K562 (cell line): ENCODE measurements at regions not wholly inside any gene's neighbourhood (a gene's known extent, or its start where the extent isn't known, plus 50 kb on each side); places are given as distances from the start of the nearest gene placed in this dataset.

Experiments used
- ARNT ChIP-seq, 2 experiments: fragments of 450-650 bp; IDR thresholded peaks; 2 replicates each; pipeline ENCODE4 v1.6.1; 2016; ENCODE audit warnings: mild to moderate bottlenecking in 1 of 2
- DPF2 ChIP-seq: fragments of 450-650 bp; IDR thresholded peaks from 2 replicates; pipeline ENCODE4 v1.6.1; 2016
- PTBP1 ChIP-seq: fragments of 200-400 bp; formaldehyde crosslinking; IDR thresholded peaks from 2 replicates; pipeline ENCODE4 v1.6.1; 2017; ENCODE audit warnings: low read depth, low read length
- RFX7 ChIP-seq: fragments of 250-450 bp; sonication (Bioruptor Pico); IDR thresholded peaks from 2 replicates; pipeline ENCODE4 v1.5.1; 2021; ENCODE audit warnings: mild to moderate bottlenecking
- TF ChIP-seq, protein P1 (sequence below): fragments of 450-650 bp; IDR thresholded peaks from 2 replicates; pipeline ENCODE4 v1.6.1; 2016
- TF ChIP-seq, protein P2 (sequence below): fragments of 250-450 bp; sonication (Bioruptor Pico); IDR thresholded peaks from 2 replicates; pipeline ENCODE4 v1.4.0; 2020; ENCODE audit warnings: borderline replicate concordance
- TF ChIP-seq, protein P3 (sequence below), 3 experiments: IDR thresholded peaks in 2 of 3; conservative IDR thresholded peaks in 1 of 3; 2 replicates each; pipeline ENCODE4 v1.5.1; 2011 to 2012; ENCODE audit warnings: low read length in 3 of 3, mild to moderate bottlenecking in 3 of 3, control low read depth in 2 of 3, improper control_type of control experiment in 1 of 3, inconsistent platforms in 1 of 3, low read depth in 1 of 3, mixed read lengths in 1 of 3, moderate library complexity in 1 of 3; ENCODE audit not compliant: insufficient read depth in 2 of 3

DNA sequence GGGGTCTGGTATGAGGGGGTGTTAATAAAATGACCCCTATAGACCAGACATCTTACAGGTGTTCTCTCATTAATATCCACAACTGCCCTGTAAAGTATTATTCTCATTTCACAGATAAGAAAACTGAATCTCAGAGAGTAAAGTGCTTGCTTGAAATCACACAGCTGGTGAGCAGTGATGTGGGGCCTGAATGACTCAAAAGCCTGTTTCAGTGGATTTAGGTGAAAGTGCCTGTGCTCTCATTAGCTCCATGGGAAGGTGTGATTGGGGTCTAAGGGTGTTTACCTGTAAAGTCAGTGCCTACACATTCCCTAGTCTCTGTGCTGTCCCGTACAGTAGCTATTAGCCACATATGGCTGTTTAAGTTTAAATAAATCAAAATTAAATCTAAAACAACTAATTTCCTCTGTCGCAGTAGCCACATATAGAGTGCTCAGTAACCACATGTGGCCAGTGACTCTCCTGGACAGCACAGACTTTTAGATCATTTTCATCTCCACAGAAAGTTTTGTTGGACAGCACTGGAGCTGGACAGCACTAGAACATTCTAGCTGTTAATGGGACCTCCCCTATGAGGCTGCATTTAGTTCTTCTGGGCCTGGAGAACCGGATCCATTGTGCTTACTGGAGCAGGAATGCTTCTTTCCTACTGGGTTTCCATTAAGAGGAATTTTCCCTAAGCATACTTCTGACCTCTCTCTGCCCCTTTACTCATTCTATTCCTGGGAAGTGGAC is 52.5 kb upstream of the SEMA6A start (continued):
- no peak for TF ChIP-seq PTBP1
- TF ChIP-seq RFX7: no peak
- TF ChIP-seq, protein P1, sequence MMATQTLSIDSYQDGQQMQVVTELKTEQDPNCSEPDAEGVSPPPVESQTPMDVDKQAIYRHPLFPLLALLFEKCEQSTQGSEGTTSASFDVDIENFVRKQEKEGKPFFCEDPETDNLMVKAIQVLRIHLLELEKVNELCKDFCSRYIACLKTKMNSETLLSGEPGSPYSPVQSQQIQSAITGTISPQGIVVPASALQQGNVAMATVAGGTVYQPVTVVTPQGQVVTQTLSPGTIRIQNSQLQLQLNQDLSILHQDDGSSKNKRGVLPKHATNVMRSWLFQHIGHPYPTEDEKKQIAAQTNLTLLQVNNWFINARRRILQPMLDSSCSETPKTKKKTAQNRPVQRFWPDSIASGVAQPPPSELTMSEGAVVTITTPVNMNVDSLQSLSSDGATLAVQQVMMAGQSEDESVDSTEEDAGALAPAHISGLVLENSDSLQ: no peak
- TF ChIP-seq, protein P2, sequence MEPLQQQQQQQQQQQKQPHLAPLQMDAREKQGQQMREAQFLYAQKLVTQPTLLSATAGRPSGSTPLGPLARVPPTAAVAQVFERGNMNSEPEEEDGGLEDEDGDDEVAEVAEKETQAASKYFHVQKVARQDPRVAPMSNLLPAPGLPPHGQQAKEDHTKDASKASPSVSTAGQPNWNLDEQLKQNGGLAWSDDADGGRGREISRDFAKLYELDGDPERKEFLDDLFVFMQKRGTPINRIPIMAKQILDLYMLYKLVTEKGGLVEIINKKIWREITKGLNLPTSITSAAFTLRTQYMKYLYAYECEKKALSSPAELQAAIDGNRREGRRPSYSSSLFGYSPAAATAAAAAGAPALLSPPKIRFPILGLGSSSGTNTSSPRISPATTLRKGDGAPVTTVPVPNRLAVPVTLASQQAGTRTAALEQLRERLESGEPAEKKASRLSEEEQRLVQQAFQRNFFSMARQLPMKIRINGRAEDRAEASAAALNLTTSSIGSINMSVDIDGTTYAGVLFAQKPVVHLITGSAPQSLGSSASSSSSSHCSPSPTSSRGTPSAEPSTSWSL (CRISPR knock-in tag): no peak
- no peak for TF ChIP-seq ARNT (IDR thresholded peaks at IDR 0.05)
- TF ChIP-seq, protein P3, sequence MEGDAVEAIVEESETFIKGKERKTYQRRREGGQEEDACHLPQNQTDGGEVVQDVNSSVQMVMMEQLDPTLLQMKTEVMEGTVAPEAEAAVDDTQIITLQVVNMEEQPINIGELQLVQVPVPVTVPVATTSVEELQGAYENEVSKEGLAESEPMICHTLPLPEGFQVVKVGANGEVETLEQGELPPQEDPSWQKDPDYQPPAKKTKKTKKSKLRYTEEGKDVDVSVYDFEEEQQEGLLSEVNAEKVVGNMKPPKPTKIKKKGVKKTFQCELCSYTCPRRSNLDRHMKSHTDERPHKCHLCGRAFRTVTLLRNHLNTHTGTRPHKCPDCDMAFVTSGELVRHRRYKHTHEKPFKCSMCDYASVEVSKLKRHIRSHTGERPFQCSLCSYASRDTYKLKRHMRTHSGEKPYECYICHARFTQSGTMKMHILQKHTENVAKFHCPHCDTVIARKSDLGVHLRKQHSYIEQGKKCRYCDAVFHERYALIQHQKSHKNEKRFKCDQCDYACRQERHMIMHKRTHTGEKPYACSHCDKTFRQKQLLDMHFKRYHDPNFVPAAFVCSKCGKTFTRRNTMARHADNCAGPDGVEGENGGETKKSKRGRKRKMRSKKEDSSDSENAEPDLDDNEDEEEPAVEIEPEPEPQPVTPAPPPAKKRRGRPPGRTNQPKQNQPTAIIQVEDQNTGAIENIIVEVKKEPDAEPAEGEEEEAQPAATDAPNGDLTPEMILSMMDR (IDR thresholded peaks at IDR 0.05 in 2 of 3, conservative IDR thresholded peaks at IDR 0.05 in 1 of 3; ENCODE audit: insufficient read depth in 2 of 3, low read depth in 1 of 3, low read length in 3 of 3): no peak
- no peak for TF ChIP-seq DPF2
